GM19025 (cell line): ENCODE measurements at regions not wholly inside any gene's neighbourhood (a gene's known extent, or its start where the extent isn't known, plus 50 kb on each side); places are given as distances from the start of the nearest gene placed in this dataset.

Source experiments
- ATAC-seq: cut with Tn5 transposase; IDR thresholded peaks from one replicate; pipeline ENCODE4 v1.9.1; 2021; ENCODE audit warnings: mild to moderate bottlenecking, low read depth, moderate library complexity; ENCODE audit not compliant: unreplicated experiment

- ATAC-seq: no peak
Measured at GRCh38 chr7:33725111-33726025, 180.0 kb upstream of the BMPER start.

GRCh38 chr7:33726582-33726981 lies 178.8 kb upstream of the BMPER start:
- no peak for ATAC-seq

- no peak for ATAC-seq
Measured at GRCh38 chr7:33727315-33727714, 178.0 kb upstream of the BMPER start.

GRCh38 chr7:33728873-33729551 lies 176.3 kb upstream of the BMPER start:
- ATAC-seq: no peak

- ATAC-seq: no peak
Measured at GRCh38 chr7:33729726-33730125, 175.6 kb upstream of the BMPER start.

- no peak for ATAC-seq
Measured at GRCh38 chr7:33730958-33731357, 174.4 kb upstream of the BMPER start.

- no peak for ATAC-seq
Measured at GRCh38 chr7:33731912-33732311, 173.4 kb upstream of the BMPER start.

- no peak for ATAC-seq
Measured at GRCh38 chr7:33732462-33732861, 172.9 kb upstream of the BMPER start.

- no peak for ATAC-seq
Measured at GRCh38 chr7:33733870-33734650, 171.3 kb upstream of the BMPER start.

- ATAC-seq: no peak
Measured at GRCh38 chr7:33735403-33735802, 169.9 kb upstream of the BMPER start.

- no peak for ATAC-seq
Measured at GRCh38 chr7:33736521-33737221, 168.7 kb upstream of the BMPER start.

- ATAC-seq: no peak
Measured at GRCh38 chr7:33738260-33738935, 166.9 kb upstream of the BMPER start.

GRCh38 chr7:33739286-33739685 lies 166.1 kb upstream of the BMPER start:
- no peak for ATAC-seq

GRCh38 chr7:33742521-33742920 lies 162.8 kb upstream of the BMPER start:
- ATAC-seq: no peak

- ATAC-seq: no peak
Measured at GRCh38 chr7:33742999-33743587, 162.2 kb upstream of the BMPER start.

GRCh38 chr7:33743594-33743993 lies 161.7 kb upstream of the BMPER start:
- ATAC-seq: no peak

GRCh38 chr7:33744293-33745075 lies 160.9 kb upstream of the BMPER start:
- no peak for ATAC-seq

GRCh38 chr7:33745934-33746333 lies 159.4 kb upstream of the BMPER start:
- no peak for ATAC-seq

- ATAC-seq: no peak
Measured at GRCh38 chr7:33748793-33749192, 156.5 kb upstream of the BMPER start.
